Esophagus muscularis mucosa (tissue), 3 donors: ENCODE measurements at regions not wholly inside any gene's neighbourhood (a gene's known extent, or its start where the extent isn't known, plus 50 kb on each side); places are given as distances from the start of the nearest gene placed in this dataset.

Experiments
- POLR2A ChIP-seq: fragments of 450-650 bp; IDR thresholded peaks from one replicate; pipeline ENCODE4 v1.6.1; 2017; ENCODE audit warnings: antibody characterized with exemption, moderate library complexity, mild to moderate bottlenecking, low read depth
- POLR2AphosphoS5 ChIP-seq, 2 donors: sonication (generic); formaldehyde crosslinking; IDR thresholded peaks; one replicate each; pipeline ENCODE4 v1.6.1; 2017; ENCODE audit warnings: antibody characterized with exemption in 2 of 2
- TF ChIP-seq, protein P1 (sequence below), 3 experiments: fragments of 200-600 bp in 2 of 3; fragments of 450-650 bp in 1 of 3; sonication (generic) in 2 of 3; IDR thresholded peaks; one replicate each; pipeline ENCODE4 v1.5.1; 2017 to 2019; ENCODE audit warnings: antibody characterized with exemption in 3 of 3, mild to moderate bottlenecking in 2 of 3, moderate library complexity in 1 of 3

DNA sequence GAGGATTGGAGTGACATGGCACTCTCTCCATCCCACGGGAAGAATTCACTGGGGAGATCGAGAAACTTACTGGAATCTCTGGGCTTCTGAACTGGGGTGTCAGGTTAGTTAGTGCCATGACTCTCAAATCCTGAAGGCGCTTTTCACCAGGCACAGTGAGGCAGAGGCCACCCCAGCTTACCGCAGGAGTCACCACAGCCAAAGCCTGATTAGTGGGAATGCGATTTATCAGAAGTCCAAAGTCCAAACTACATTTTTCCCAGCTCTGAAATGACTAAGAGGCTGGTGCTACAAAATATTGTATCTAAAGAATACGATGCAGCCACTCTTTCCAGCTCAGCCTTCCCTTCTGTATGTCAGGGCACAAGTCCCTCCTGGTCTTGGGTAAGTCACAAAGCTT is 334.8 kb upstream of the SHH start:
- TF ChIP-seq, protein P1, sequence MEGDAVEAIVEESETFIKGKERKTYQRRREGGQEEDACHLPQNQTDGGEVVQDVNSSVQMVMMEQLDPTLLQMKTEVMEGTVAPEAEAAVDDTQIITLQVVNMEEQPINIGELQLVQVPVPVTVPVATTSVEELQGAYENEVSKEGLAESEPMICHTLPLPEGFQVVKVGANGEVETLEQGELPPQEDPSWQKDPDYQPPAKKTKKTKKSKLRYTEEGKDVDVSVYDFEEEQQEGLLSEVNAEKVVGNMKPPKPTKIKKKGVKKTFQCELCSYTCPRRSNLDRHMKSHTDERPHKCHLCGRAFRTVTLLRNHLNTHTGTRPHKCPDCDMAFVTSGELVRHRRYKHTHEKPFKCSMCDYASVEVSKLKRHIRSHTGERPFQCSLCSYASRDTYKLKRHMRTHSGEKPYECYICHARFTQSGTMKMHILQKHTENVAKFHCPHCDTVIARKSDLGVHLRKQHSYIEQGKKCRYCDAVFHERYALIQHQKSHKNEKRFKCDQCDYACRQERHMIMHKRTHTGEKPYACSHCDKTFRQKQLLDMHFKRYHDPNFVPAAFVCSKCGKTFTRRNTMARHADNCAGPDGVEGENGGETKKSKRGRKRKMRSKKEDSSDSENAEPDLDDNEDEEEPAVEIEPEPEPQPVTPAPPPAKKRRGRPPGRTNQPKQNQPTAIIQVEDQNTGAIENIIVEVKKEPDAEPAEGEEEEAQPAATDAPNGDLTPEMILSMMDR (IDR thresholded peaks at IDR 0.05): no peak
- TF ChIP-seq POLR2AphosphoS5 (IDR thresholded peaks at IDR 0.05): no peak
- no peak for TF ChIP-seq POLR2A
